Hematopoietic multipotent progenitor cell treated with erythropoietin and hydrocortisone succinate and interleukin-3 and kit ligand, for 8 days (in vitro differentiated cells): ENCODE measurements at regions not wholly inside any gene's neighbourhood (a gene's known extent, or its start where the extent isn't known, plus 50 kb on each side); places are given as distances from the start of the nearest gene placed in this dataset.
"Not testable (repeated sequence)": the region's sequence is repeated elsewhere in the genome, so short reads cannot be mapped to it uniquely, and the experiment has no call there.

ENCODE experiments used
- DNase-seq: peaks from one replicate; pipeline ENCODE4 v3.0.0-alpha.2; 2015

GRCh38 chr20:48398506-48399449 is 429.0 kb downstream of the PREX1 start:
- DNase-seq, result no peak

GRCh38 chr20:48396981-48397861 is 430.6 kb downstream of the PREX1 start:
- DNase-seq, result not testable (repeated sequence)

- DNase-seq, result no peak
Observed at GRCh38 chr20:48395816-48396546, 431.8 kb downstream of the PREX1 start.

GRCh38 chr20:48394415-48395081 is 433.3 kb downstream of the PREX1 start:
- no peak for DNase-seq

GRCh38 chr20:48393737-48394314 is 434.0 kb downstream of the PREX1 start:
- no peak for DNase-seq

- DNase-seq, result no peak
Observed at GRCh38 chr20:48393311-48393685, 434.5 kb downstream of the PREX1 start.

GRCh38 chr20:48392407-48393310 is 435.1 kb downstream of the PREX1 start:
- no peak for DNase-seq

- no peak for DNase-seq
Observed at GRCh38 chr20:48390981-48391380, 436.8 kb downstream of the PREX1 start.

GRCh38 chr20:48387675-48388074 is 440.1 kb downstream of the PREX1 start:
- no peak for DNase-seq

- no peak for DNase-seq
Observed at GRCh38 chr20:48385527-48385926, 442.3 kb downstream of the PREX1 start.

- no peak for DNase-seq
Observed at GRCh38 chr20:48385114-48385513, 442.7 kb downstream of the PREX1 start.

- peak; percentile 4 for DNase-seq
Observed at GRCh38 chr20:48384147-48384818, 443.5 kb downstream of the PREX1 start.

- DNase-seq, result no peak
Observed at GRCh38 chr20:48383252-48383651, 444.5 kb downstream of the PREX1 start.

GRCh38 chr20:48382304-48382703 is 445.5 kb downstream of the PREX1 start:
- DNase-seq, result no peak

GRCh38 chr20:48381353-48382120 is 446.3 kb downstream of the PREX1 start:
- DNase-seq, result no peak

- DNase-seq, result no peak
Observed at GRCh38 chr20:48380661-48381060, 447.1 kb downstream of the PREX1 start.

- no peak for DNase-seq
Observed at GRCh38 chr20:48378976-48379675, 448.7 kb downstream of the PREX1 start.

GRCh38 chr20:48377940-48378339 is 449.9 kb downstream of the PREX1 start:
- no peak for DNase-seq

- no peak for DNase-seq
Observed at GRCh38 chr20:48375804-48376203, 452.0 kb downstream of the PREX1 start.
